Sigmoid colon (tissue), 6 donors: ENCODE measurements at regions not wholly inside any gene's neighbourhood (a gene's known extent, or its start where the extent isn't known, plus 50 kb on each side); places are given as distances from the start of the nearest gene placed in this dataset.

Experiments used
- DNase-seq: peaks from one replicate; pipeline ENCODE4 v3.0.0-alpha.2; 2019
- H3K27ac ChIP-seq, 4 donors: fragments of 200-600 bp; sonication (generic); one replicate each; pipeline ENCODE4 v1.5.1; 2016 to 2019; ENCODE audit warnings: mild to moderate bottlenecking in 1 of 4
- H3K27me3 ChIP-seq, 3 donors: fragments of 200-600 bp; sonication (generic); one replicate each; pipeline ENCODE4 v1.5.1; 2019; ENCODE audit warnings: mild to moderate bottlenecking in 1 of 3
- H3K36me3 ChIP-seq, 4 donors: fragments of 200-600 bp; sonication (generic); one replicate each; pipeline ENCODE4 v1.5.1; 2016 to 2019
- H3K4me1 ChIP-seq, 4 donors: fragments of 200-600 bp; sonication (generic); one replicate each; pipeline ENCODE4 v1.5.1; 2017 to 2019
- H3K4me3 ChIP-seq, 4 donors: fragments of 200-600 bp; sonication (generic); one replicate each; pipeline ENCODE4 v1.5.1; 2017 to 2019; ENCODE audit warnings: mild to moderate bottlenecking in 2 of 4, moderate library complexity in 1 of 4
- H3K9me3 ChIP-seq, 4 donors: fragments of 200-600 bp in 3 of 4; sonication (generic) in 3 of 4; one replicate each; pipeline versions ENCODE4 v1.5.1 to v1.6.1; 2013 to 2019
- EP300 ChIP-seq, 4 donors: sonication (generic); formaldehyde crosslinking; IDR thresholded peaks; one replicate each; pipeline ENCODE4 v1.6.1; 2017; ENCODE audit warnings: antibody characterized with exemption in 4 of 4
- POLR2A ChIP-seq, 2 donors: fragments of 450-650 bp; IDR thresholded peaks; one replicate each; pipeline ENCODE4 v1.6.1; 2016; ENCODE audit warnings: antibody characterized with exemption in 2 of 2, mild to moderate bottlenecking in 2 of 2, moderate library complexity in 2 of 2
- POLR2AphosphoS5 ChIP-seq, 4 donors: sonication (generic); formaldehyde crosslinking; IDR thresholded peaks; one replicate each; pipeline ENCODE4 v1.6.1; 2017; ENCODE audit warnings: antibody characterized with exemption in 4 of 4
- WGBS, 2 donors: extraction: QIAGEN DNeasy Blood & Tissue Kit; methylation state at CpG; one replicate each; pipeline ENCODE4 v1.1.7; 2013; 5-methylcytosine and 5-hydroxymethylcytosine counted together
- intact Hi-C: fragments of 100-400 bp; cut with DNase I; formaldehyde crosslinking; loops from one replicate; pipeline ENCODE4 v1.15.1; 2023
- TF ChIP-seq, protein P1 (sequence below), 4 experiments: fragments of 450-650 bp in 3 of 4; fragments of 200-600 bp in 1 of 4; IDR thresholded peaks; one replicate each; pipeline ENCODE4 v1.5.1; 2016 to 2019; ENCODE audit warnings: antibody characterized with exemption in 4 of 4, mild to moderate bottlenecking in 3 of 4, moderate library complexity in 2 of 4
- donor health status: healthy with polysubstance abuse.
- donor health status: healthy.

GRCh38 chr6:8672882-8673281 is 237.5 kb upstream of the SLC35B3 start:
- WGBS, 2 donors, result 93 to 94% methylated on average over 3 of the region's 3 CpGs
- intact Hi-C loops, result no loop called here

DNA sequence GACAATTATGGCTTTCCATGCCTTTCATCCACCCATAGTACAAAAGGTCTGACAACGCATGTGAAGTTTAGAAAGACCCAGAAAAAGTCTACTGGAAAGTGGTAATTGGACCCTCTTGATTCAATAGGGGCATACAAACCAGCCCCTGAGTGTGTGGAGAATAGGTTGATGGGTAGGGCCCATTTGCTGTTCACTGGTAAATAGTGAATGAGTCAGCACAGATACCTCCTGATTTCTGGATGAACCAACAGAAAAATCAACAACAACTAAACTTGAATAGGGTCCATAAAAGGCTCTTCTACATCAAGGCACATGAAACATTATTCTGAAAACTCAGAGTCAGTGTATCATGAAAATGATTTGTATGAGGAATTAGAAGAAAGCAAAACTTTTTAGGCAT is 235.4 kb upstream of the SLC35B3 start:
- Histone ChIP-seq H3K4me1 (no peaks in the 10 kb centered on the region), H3K9me3 (no peaks in the 10 kb centered on the region), H3K27ac (no peak overlapping the region), H3K4me3 (no peak overlapping the region), H3K27me3 (no peaks in the 10 kb centered on the region), H3K36me3 (no peaks in the 10 kb centered on the region)
- intact Hi-C loops, result no loop called here
- DNase-seq, result no peak
- TF ChIP-seq POLR2AphosphoS5 (IDR thresholded peaks at IDR 0.05) (no peak), EP300 (IDR thresholded peaks at IDR 0.05) (no peak), POLR2A (IDR thresholded peaks at IDR 0.05) (no peak)
- TF ChIP-seq, protein P1, sequence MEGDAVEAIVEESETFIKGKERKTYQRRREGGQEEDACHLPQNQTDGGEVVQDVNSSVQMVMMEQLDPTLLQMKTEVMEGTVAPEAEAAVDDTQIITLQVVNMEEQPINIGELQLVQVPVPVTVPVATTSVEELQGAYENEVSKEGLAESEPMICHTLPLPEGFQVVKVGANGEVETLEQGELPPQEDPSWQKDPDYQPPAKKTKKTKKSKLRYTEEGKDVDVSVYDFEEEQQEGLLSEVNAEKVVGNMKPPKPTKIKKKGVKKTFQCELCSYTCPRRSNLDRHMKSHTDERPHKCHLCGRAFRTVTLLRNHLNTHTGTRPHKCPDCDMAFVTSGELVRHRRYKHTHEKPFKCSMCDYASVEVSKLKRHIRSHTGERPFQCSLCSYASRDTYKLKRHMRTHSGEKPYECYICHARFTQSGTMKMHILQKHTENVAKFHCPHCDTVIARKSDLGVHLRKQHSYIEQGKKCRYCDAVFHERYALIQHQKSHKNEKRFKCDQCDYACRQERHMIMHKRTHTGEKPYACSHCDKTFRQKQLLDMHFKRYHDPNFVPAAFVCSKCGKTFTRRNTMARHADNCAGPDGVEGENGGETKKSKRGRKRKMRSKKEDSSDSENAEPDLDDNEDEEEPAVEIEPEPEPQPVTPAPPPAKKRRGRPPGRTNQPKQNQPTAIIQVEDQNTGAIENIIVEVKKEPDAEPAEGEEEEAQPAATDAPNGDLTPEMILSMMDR (IDR thresholded peaks at IDR 0.05), result no peak
- 96 to 98% methylated on average over 1 of the region's 1 CpG for WGBS, 2 donors

More at GRCh38 chr6:8672882-8673281, 237.5 kb upstream of the SLC35B3 start:
- Histone ChIP-seq H3K9me3 (no peaks in the 10 kb centered on the region), H3K4me3 (no peak overlapping the region), H3K36me3 (no peaks in the 10 kb centered on the region), H3K27ac (no peak overlapping the region), H3K27me3 (no peaks in the 10 kb centered on the region), H3K4me1 (no peaks in the 10 kb centered on the region)
- TF ChIP-seq POLR2A (IDR thresholded peaks at IDR 0.05), result no peak
- no peak for DNase-seq

DNA sequence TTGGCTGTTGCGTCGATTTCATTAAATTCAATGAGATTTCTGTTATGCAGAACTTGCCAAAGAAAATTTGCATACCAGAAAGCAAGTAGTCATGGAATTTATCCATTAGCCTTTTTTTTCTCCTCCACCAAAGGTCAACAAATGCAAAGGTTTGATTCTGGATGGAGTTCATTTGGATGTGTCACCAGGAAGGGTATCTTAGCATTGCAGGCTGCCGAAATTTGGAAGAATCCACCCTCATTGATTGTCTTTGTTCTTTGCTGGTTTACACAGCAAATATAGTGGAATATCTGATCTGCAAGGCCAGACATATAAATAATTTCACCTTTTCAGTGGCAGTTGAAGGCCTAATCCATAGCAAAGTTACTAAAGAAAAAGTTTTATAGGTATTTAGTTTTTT is 229.4 kb upstream of the SLC35B3 start:
- WGBS, 2 donors, result 91 to 95% methylated on average over 3 of the region's 3 CpGs
- no peak overlapping the region for H3K4me3 ChIP-seq
- H3K36me3 ChIP-seq, result no peaks in the 10 kb centered on the region
- no peaks in the 10 kb centered on the region for H3K9me3 ChIP-seq
- no peak for DNase-seq
- H3K4me1 ChIP-seq, result no peaks in the 10 kb centered on the region
- no peak overlapping the region for H3K27ac ChIP-seq
- intact Hi-C loops, result no loop called here
- no peak for TF ChIP-seq POLR2A (IDR thresholded peaks at IDR 0.05)
- TF ChIP-seq EP300 (IDR thresholded peaks at IDR 0.05), result no peak
- TF ChIP-seq, protein P1 (IDR thresholded peaks at IDR 0.05), result no peak
- TF ChIP-seq POLR2AphosphoS5 (IDR thresholded peaks at IDR 0.05), result no peak
- no peaks in the 10 kb centered on the region for H3K27me3 ChIP-seq

GRCh38 chr6:8664070-8664469 is 228.7 kb upstream of the SLC35B3 start:
- intact Hi-C loops, result no loop called here

DNA sequence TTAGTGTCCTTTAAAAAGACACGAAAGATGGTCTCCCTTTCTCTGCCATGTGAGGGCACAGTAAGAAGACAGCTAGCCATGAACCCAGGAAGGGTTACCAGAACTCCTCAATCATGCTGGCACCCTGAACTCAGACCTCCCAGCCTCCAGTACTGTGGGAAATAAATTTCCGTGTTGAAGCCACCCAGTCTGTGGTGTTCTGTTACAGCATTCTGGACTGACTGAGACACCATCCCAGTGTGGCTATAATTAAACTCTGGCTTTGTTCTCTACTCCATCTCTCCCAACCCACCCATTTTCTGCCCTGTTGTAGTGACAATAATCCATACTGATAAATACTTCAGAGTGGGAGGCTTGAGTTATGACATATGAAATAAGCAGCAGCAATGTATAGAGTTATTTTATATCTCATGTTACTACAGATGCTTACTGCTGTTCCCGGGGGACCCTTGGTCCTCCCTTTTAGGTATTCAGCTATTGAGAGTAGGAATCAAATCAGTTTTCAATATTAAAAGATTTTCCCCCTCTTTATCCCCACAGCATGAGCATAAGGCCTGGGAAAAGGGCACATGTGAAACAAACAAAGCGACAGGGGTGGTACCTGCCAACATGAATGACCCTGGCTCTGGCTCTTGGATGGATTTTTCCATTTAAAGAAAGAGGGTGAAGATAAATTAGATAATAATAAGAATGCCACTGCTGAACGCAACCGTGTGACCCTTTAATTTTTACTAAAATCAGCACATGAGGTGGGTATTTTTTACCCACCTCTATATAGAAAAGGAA is 224.3 kb upstream of the SLC35B3 start:
- intact Hi-C loops, result no loop called here
- H3K4me1 ChIP-seq, result peaks cover 0 to 17% (median 7%) of the 10 kb centered on the region in 4 donors
- no peak overlapping the region for H3K4me3 ChIP-seq
- H3K27ac ChIP-seq, result no peak overlapping the region
- H3K27me3 ChIP-seq, result no peaks in the 10 kb centered on the region
- no peak for DNase-seq
- H3K9me3 ChIP-seq, result no peaks in the 10 kb centered on the region
- 94% methylated on average over 6 of the region's 6 CpGs for WGBS, 2 donors
- H3K36me3 ChIP-seq, result no peaks in the 10 kb centered on the region
- no peak for TF ChIP-seq POLR2AphosphoS5 (IDR thresholded peaks at IDR 0.05)

More at GRCh38 chr6:8664070-8664469, 228.7 kb upstream of the SLC35B3 start:
- Histone ChIP-seq H3K4me3 (no peak overlapping the region), H3K9me3 (no peaks in the 10 kb centered on the region), H3K27ac (no peak overlapping the region), H3K27me3 (no peaks in the 10 kb centered on the region), H3K4me1 (no peaks in the 10 kb centered on the region), H3K36me3 (no peaks in the 10 kb centered on the region)
- no peak for TF ChIP-seq POLR2AphosphoS5 (IDR thresholded peaks at IDR 0.05)
- TF ChIP-seq POLR2A (IDR thresholded peaks at IDR 0.05), result no peak
- no peak for TF ChIP-seq EP300 (IDR thresholded peaks at IDR 0.05)
- TF ChIP-seq, protein P1 (IDR thresholded peaks at IDR 0.05), result no peak
- no peak for DNase-seq
- WGBS, 2 donors, result 89 to 91% methylated on average over 3 of the region's 3 CpGs

DNA sequence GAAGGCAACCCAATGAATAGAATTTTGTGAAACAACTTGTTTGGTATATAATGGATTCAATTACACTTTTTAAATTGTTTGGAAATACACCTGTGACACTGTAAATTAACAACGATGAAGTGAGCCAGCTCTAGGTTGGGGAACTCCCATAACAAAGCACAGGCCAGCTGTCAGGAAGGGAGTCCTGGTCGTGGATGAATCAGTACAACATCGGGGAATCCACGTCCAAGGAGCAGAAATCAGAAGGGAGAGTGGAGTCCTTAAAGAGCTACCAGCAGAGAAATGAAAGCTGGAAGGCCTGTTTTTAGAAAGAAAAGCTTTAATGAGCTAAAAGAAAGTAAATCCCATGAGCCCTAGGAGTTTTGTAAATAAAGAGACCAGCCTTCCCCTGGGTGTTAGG is 223.1 kb upstream of the SLC35B3 start:
- H3K27ac ChIP-seq, result no peak overlapping the region
- no peak overlapping the region for H3K4me3 ChIP-seq
- peaks cover 0 to 17% (median 7%) of the 10 kb centered on the region in 4 donors for H3K4me1 ChIP-seq
- DNase-seq, result no peak
- 62 to 70% methylated on average over 4 of the region's 4 CpGs for WGBS, 2 donors
- TF ChIP-seq POLR2A (IDR thresholded peaks at IDR 0.05), result no peak
- TF ChIP-seq POLR2AphosphoS5 (IDR thresholded peaks at IDR 0.05), result peak in 1 of 4 donors; percentile 8
- intact Hi-C loops, result no loop called here
- no peaks in the 10 kb centered on the region for H3K36me3 ChIP-seq
- H3K27me3 ChIP-seq, result no peaks in the 10 kb centered on the region
- no peaks in the 10 kb centered on the region for H3K9me3 ChIP-seq
